ENCODE measurements at regions not wholly inside any gene's neighbourhood (a gene's known extent, or its start where the extent isn't known, plus 50 kb on each side); places are given as distances from the start of the nearest gene placed in this dataset.

GRCh38 chr7:86928308-86928707 lies 131.1 kb downstream of the ELAPOR2 start:
- TF ChIP-seq CTCF (IDR thresholded peaks at IDR 0.05), result no peak
- no peak for TF ChIP-seq POLR2A (IDR thresholded peaks at IDR 0.05)

Measured in heart left ventricle (tissue), 13 donors.